Hepatic stellate cell (primary cell): ENCODE measurements at regions not wholly inside any gene's neighbourhood (a gene's known extent, or its start where the extent isn't known, plus 50 kb on each side); places are given as distances from the start of the nearest gene placed in this dataset.
A peak's percentile ranks its signal among the peaks of the same experiment; 100 is the strongest.
"Not testable (repeated sequence)": the region's sequence is repeated elsewhere in the genome, so short reads cannot be mapped to it uniquely, and the experiment has no call there.

Experiments used
- DNase-seq: peaks from one replicate; pipeline ENCODE4 v3.0.0; 2011; ENCODE audit warnings: low spot score

DNA sequence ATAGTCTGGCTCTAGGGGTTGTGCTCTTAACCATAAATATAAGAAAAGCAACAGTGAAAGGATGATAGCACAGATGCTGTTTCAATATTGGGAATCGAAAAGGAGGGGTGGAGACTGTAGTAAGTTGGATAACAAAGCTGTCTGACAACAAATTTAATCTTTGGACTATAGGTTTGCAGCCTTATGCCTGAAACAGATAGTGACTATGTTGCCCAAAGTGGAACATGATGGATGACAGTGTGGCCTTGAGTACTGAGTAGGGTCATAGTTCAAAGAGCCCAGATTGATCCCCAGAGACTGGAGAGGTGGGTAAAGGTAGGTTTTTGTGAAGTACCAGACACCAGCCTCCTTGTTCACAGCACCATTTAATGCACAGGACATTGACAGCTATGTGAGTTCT is 144.0 kb upstream of the PALMD start:
- DNase-seq, result no peak

DNA sequence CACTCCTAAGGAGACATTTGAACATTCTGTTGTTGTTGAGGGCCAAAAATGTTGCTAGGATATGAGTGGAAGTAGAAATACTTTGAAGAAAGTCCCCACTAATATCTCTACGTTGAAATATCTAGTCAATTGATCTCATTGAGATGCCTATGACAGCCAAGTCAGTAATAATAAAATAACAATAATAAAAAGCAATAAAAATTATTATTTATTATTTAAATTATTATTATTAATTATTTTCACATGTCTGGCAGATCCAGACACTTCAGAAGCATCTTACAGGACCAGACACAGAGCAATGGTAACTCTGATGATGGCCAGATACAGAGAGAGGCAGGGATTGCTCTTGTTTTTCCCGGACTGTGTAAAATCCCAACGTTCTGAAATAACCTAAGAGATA is 143.5 kb upstream of the PALMD start:
- no peak for DNase-seq

DNA sequence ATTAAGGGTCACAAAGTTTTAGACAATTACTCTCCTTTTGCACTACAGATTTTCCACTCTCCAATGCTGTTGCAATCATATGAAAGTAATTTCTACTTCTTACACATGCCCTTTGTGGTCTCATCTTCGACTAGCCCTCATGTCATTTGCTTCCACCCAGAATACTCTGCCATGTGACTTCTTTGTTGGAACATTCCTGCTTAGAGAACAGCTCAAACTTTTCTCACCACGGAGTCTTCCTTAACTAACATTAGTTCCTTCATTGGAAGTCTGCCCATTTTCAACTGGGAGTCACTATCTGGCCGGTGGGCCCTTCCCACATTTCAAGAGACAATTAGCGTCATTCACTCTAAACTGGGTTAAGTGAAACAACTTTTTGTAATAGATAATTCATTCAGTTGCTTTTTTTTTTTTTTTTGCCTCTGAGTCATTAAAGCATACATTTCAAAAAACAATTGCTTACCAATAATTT is 142.6 kb upstream of the PALMD start:
- DNase-seq, result peak; percentile 2

DNA sequence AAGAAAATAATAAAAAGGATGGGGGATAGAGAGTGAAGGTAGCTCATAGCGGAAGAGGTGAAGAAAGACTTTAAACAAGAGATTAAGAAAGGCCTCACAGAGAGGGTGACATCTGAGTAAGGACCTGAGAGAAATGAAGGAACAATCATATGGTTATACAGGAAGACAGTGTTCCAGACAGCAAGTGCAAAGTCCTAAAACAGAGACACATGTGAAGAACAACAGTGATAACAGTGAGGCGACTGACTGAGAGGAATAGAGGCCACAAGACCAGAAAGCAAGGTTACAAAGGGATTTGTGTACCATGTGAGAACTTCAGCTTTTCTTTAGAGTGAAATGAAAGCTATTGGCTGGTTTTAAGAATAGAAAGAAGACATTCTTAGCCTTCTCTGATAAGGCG is 141.6 kb upstream of the PALMD start:
- DNase-seq, result no peak

DNA sequence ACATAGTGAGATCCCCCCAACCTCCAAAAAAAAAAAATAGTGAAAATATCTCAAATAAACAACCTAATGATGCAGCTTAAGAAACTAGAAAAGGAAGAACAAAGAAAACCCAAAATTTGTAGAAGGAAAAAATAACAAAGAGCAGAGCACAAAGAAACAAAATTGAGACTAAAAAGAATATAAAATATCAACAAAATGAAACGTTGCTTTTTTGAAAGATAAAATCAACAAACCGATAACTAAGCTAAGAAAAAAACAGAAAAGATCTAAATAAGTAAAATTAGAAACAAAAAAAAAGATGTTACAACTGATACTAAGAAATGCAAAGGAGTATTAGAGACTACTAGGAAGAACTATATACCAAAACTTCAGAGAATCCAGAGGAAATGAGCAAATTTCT is 139.3 kb upstream of the PALMD start:
- no peak for DNase-seq

DNA sequence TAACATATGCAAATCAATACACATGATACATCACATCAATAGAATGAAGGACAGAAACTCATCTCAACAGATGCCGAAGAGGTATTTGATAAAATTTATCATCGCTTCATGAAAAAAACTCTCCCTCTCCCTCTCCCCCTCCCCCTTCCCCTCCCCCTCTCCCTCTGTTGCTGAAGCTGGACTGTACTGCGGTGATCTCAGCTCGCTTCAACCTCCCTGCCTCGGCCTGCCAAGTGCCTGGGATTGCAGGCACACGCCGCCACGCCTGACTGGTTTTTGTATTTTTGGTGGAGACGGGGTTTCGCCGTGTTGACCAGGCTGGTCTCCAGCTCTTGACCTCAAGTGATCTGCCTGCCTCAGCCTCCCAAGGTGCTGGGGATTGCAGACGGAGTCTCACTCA is 138.5 kb upstream of the PALMD start:
- not testable (repeated sequence) for DNase-seq

DNA sequence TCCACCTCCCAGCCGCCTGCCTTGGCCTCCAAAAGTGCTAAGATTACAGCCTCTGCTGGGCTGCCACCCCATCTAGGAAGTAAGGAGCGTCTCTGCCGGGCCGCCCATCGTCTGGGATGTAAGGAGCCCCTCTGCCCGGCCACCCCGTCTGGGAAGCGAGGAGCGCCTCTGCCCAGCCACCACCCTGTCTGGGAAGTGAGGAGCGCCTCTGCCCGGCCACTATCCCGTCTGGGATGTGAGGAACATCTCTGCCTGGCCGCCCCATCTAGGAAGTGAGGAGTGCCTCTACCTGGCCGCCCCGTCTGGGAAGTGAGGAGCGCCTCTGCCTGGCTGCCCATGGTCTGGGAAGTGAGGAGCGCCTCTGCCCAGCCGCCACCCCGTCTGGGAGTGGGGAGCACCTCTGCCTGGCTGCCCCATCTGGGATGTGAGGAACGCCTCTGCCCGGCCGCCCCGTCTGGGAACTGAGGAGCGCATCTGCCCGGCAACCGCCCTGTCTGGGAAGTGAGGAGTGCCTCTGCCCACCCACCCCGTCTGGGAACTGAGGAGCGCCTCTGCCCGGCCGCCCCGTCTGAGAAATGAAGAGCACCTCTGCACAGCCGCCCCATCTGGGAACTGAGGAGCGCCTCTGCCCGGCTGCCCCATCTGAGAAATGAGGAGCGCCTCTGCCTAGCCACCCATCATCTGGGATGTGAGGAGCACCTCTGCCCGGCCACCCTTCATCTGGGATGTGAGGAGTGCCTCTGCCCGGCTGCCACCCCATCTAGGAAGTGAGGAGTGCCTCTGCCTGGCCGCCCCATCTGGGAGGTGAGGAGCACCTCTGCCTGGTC is 137.8 kb upstream of the PALMD start:
- DNase-seq, result no peak

DNA sequence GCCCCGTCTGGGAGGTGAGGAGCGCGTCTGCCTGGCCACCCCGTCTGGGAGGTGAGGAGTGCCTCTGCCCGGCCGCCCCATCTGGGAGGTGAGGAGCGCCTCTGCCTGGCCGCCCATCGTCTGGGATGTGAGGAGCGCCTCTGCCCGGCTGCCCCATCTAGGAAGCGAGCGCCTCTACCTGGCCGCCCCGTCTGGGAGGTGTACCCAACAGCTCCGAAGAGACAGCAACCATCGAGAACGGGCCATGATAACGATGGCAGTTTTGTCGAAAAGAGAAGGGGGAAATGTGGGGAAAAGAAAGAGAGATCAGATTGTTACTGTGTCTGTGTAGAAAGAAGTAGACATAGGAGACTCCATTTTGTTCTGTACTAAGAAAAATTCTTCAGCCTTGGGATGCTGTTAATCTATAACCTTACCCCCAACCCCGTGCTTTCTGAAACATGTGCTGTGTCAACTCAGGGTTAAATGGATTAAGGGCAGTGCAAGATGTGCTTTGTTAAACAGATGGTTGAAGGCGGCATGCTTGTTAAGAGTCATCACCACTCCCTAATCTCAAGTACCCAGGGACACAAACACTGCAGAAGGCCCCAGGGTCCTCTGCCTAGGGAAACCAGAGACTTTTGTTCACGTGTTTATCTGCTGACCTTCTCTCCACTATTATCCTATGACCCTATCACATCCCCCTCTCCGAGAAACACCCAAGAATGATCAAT is 137.0 kb upstream of the PALMD start:
- DNase-seq, result not testable (repeated sequence)

DNA sequence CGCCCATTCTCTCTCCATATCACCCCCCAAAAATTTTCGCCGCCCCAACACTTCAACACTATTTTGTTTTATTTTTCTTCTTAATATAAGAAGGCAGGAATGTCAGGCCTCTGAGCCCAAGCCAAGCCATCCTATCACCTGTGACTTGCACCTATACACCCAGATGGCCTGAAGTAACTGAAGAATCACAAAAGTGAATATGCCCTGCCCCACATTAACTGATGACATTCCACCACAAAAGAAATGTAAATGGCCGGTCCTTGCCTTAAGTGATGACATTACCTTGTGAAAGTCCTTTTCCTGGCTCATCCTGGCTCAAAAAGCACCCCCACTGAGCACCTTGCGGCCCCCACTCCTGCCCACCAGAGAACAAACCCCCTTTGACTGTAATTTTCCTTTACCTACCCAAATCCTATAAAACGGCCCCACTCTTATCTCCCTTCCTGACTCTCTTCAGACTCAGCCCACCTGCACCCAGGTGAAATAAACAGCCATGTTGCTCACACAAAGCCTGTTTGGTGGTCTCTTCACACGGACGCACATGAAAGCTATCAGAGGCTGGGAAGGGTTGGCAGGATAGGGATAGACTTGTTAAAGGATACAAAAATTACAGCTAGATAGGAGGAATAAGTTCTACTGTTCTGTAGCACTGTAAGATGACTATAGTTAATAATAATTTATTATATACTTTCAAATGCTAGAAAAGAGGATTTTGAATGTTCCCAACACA is 130.9 kb upstream of the PALMD start:
- DNase-seq, result not testable (repeated sequence)

DNA sequence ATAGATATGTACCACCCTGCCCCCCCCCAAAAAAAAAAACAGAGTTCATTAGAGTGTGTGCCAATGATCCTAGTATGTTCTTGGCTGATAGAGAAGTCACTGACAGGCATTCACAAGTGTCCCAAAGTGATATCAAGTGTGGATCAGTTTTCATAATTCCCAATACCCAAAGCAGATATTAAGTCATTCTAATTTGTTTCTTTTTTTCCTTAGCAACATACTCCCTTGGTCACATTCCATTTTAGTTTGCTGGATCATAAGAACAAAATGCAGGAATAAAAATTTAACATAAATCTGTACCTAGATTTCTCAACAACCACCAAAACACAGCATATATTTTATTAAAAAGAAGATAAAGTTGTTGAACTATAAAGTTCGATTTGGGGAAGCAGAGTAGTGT is 129.8 kb upstream of the PALMD start:
- no peak for DNase-seq

DNA sequence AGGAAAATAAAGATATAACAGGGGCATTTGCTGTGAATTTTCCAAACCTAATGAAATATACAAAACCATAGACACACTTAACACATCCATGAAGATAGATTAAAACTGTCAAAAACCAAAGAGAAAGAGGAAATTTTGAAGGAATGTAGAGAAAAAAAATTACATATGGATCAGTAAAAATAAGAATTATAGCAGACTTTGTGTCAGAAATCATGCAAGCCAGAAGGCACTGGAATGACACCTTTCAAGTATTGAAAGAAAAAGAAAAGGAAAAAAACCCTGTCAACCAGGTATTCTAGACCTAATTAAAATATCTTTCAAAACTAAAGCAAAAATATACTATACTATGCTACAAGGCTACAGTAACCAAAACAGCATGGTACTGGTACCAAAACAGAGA is 125.8 kb upstream of the PALMD start:
- DNase-seq, result no peak

DNA sequence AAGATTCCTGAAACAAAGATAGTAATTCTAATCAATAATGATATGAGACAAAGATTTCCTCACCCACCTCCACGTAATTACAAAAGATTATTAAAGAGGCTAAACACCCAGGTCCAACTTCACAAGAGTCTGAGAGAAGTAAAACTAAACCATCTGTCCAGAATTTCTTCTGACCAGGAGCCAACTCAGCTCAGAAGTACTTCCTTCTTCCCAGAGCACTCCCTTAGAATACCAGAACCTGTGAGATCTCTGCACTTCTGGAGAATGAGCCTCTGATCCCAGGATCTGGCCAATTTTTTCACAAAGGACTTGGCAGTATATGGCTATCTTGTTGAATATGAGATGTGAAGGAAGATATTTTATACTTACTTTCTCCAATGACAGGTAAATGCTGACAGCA is 120.6 kb upstream of the PALMD start:
- DNase-seq, result no peak

DNA sequence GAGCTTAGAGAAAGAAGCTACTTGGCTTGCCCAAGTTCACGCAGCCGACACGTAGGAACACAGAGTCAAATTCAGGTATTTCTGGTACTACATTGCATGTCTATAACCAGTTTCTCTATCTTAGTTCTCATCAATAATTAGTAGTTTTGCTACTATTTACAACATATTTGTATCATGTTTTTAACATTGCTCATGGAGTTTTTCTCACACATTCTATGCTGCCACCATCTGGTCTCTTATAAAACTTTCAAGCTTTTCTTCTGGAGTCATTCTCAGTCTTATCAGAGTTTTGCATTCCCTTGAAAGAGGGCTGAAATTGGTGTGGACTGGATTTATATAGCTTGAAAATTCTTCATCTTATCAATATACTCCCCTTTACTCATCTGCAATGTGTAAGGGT is 118.8 kb upstream of the PALMD start:
- no peak for DNase-seq

DNA sequence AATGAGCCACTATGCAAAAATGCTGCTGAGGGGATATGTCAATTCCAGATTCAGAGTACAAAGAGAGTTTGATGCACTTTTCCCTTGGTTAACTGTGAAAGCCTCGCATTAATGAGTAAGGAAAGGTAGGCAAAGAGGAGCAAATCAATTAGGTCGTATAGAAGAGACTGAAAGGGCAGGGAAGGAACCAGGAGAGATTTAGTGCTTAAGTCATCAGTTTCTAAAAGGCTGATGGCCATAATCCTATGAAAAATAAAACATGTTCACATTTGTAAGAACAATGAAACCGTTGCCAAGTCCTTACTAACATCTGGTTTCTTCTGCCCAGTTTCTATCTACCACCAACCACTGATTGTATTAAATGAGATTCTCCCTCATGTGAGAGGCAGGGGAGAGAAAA is 118.4 kb upstream of the PALMD start:
- no peak for DNase-seq

DNA sequence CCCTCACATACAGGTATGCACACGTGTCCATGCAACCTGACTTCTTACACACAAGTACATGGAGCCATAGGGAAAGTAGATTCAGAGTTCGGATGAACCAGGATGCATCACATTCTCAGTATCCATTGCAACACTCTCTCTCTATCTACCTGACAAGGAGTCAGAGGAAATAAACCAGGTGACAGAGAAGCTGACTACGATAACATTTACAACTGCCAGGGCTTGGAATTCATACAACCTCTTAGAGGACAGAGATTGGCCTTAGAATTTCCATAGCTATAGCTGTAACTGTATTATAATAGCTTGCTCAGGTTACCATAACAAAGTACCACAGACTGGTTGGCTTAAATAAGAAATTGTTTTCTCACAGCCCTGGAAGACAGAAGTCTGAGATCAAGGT is 116.9 kb upstream of the PALMD start:
- DNase-seq, result no peak

DNA sequence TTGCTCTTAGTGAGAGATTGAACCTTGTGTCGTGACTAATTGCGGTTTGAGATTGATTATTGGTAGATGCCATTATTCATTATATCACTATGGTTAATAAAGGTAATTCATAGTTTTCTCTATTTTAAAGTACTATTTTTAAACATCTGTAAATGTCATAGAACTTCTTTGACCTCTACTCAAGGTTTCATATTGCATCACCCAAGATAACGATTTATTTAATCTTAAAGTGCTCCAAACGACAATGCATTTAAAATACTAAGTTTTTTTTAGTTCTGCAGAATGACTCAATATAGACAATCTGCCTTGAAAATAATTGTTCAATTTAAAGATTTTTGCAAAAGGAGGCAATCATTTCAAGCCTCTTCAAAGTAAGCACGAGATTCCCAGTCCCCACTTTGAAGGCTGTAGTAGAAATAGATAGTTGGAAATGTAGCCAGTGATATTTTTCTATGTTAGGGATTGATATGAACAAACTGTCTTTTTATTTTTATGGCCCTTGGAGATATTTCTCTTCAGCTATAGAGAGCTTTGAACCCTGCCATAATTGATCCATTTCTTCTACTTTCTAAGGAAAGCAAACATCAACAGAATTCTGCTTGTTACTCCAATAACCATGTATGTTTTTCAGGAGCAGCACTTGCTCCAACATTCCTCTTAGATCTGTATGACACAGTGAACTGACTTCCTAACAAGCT is 114.2 kb upstream of the PALMD start:
- DNase-seq, result no peak

DNA sequence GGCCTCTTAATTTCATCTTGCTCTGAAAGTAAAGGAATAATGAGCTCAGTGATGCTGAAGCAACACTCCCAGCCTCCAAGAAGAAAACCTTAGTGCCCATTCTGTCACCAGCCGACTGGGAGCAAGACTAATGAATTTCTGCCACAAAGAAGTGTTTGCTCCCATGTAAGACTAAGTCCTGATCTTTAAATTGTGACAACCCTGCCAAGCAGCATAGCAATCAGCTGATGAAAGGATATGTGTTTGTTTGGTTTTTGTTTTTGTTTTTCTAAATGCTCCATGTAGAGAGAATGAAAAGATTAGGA is 113.7 kb upstream of the PALMD start:
- no peak for DNase-seq

DNA sequence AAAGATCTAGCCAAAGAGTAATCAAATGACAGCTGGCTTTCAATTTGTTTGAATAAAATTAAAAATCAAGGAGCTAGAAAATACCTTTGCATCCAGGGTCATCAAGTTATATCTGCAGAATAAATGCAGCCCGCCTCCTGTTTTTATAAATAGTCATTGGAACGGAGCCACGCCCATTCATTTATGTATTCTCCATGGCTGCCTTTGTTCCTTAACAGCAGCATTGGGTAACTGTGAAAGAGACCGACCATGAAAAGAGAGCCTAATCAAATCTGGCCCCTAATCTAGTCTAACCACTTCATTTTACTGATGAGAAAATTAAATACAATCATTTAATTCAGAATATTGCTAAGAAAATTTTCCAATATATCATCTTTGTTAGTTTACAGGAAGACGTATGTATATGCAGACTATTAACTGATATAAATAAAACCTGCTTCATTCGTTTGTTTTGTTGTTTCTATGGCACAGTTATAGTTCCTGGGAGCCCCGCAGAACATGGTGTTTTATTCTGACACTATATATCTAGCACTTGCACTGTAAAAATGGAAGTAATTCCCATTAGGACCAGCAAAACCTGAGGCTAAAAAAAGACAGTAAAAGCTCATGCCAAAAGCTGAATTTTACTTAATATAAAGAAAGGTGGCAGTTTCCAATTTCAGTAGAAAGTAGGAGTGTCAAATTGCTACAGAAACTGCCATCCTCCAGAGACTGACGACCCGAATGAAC is 111.8 kb upstream of the PALMD start:
- no peak for DNase-seq

DNA sequence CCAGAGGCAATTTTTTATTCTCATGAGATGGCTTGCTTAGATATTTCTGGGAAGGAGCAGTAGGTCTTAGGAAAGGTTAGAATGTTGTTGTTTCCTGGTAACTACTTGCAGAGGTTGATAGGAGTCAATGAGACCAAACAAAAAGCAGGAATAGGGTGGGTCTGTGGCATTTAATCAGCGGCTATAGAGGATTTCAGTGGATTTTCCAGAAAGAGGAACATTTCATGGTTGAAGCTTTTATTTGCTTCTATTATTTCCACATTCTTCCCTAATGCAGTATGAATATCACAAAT is 111.3 kb upstream of the PALMD start:
- DNase-seq, result no peak

DNA sequence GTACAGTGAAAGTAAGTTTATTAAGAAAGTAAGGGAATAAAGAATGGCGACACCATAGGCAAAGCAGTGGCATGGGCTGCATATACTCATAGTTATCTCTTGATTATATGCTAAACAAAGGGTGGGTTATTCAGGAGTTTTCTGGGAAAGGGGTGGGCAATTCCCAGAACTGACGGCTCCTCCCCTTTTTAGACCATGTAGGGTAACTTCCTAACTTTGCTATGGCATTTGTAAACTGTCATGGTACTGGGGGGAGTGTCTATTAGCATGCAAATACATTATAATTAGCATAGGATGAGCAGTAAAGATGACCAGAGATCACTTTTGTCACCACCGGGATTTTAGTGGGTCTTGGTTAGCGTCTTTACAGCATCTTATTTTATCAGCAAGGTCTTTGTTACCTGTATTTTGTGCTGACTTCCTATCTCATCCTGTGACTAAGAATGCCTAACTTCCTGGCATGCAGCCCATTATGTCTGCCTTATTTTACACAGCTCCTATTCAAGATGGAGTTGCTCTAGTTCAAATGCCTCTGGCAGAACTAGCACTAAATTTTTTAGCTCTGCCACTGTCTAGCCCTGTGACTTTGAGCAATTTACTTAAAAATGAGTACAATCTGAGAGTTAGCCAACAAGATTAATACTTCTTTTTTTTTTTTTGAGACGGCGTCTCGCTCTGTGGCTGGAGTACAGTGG is 110.3 kb upstream of the PALMD start:
- DNase-seq, result no peak

DNA sequence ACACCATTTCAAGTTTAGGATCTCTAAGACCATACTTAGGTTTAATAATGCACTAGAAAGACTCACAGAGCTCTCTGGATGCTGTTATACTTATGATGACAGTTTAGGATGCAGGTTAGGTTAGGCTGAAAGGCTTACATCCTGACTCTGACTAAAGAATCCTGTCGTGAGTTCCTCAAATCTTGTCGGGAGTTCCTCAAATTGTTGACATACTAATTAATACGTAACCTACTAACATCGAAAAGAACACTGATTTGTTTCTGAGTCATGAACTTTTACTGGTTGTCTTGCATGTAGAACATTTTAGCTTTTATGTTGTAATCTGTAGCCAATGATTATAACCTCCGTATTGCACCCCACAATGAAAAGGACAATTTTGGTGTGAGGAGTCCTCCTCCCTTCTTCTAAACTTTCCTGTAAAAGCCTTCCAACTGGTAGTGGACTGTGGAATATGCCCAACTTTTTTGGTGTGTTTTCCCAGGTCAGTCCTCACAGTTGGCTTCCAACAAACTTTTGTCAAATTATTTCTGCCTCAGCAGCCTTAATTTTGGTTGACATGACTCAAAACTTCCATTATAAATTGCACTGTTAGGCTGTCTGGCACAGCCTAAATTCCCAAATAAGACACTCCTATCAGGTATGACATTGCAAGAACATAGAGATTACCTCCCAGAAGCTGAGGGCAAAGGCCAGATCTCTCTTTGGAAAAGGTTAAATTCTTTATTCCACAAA is 107.9 kb upstream of the PALMD start:
- DNase-seq, result no peak
